Kidney (tissue), 13 donors: ENCODE measurements at regions not wholly inside any gene's neighbourhood (a gene's known extent, or its start where the extent isn't known, plus 50 kb on each side); places are given as distances from the start of the nearest gene placed in this dataset.

Experiments
- DNase-seq, 5 donors: peaks; one replicate each; pipeline ENCODE4 v3.0.0-alpha.2; 2013 to 2020
- FAIRE-seq: peaks from 2 replicates; lab custom pipeline; 2012; peaks lifted over from hg19 to GRCh38; lab: Jason Lieb, UNC
- H3K27ac ChIP-seq, 2 donors: one replicate each; pipeline ENCODE4 v1.7.0; 2013; ENCODE audit warnings: low read depth in 2 of 2, low read length in 2 of 2, inconsistent platforms in 1 of 2
- H3K27me3 ChIP-seq: one replicate; pipeline ENCODE4 v1.7.1; 2013; ENCODE audit warnings: low read length, inconsistent platforms; ENCODE audit not compliant: control insufficient read depth, insufficient read depth
- H3K36me3 ChIP-seq, 3 donors: one replicate each; pipeline versions ENCODE4 v1.7.0 to v1.7.1; 2013; ENCODE audit warnings: low read length in 3 of 3, control low read depth in 1 of 3, inconsistent platforms in 1 of 3; ENCODE audit not compliant: insufficient read depth in 3 of 3, control insufficient read depth in 2 of 3
- H3K4me1 ChIP-seq, 3 donors: one replicate each; pipeline versions ENCODE4 v1.7.0 to v1.7.1; 2013; ENCODE audit warnings: low read length in 3 of 3, inconsistent platforms in 1 of 3, low read depth in 1 of 3; ENCODE audit not compliant: control insufficient read depth in 2 of 3, insufficient read depth in 2 of 3
- H3K4me3 ChIP-seq, 3 donors: one replicate each; pipeline versions ENCODE4 v1.7.0 to v1.8.1; 2013; ENCODE audit warnings: low read length in 3 of 3, control low read depth in 1 of 3, inconsistent platforms in 1 of 3
- H3K9ac ChIP-seq, 3 donors: one replicate each; pipeline versions ENCODE4 v1.7.0 to v1.7.1; 2013; ENCODE audit warnings: low read length in 3 of 3, control low read depth in 1 of 3, inconsistent platforms in 1 of 3
- H3K9me3 ChIP-seq, 3 donors: one replicate each; pipeline versions ENCODE4 v1.7.0 to v1.7.1; 2013; ENCODE audit warnings: low read length in 3 of 3, control low read depth in 1 of 3, inconsistent platforms in 1 of 3; ENCODE audit not compliant: control insufficient read depth in 2 of 3, insufficient read depth in 1 of 3
- CTCF ChIP-seq: IDR thresholded peaks from 3 replicates; pipeline ENCODE4 v1.5.1; 2012; ENCODE audit warnings: mild to moderate bottlenecking, moderate library complexity, borderline replicate concordance; ENCODE audit not compliant: insufficient read depth; ENCODE audit errors: extremely low read depth
- intact Hi-C: fragments of 100-400 bp; cut with DNase I; formaldehyde crosslinking; loops from one replicate; pipeline ENCODE4 v1.11.1; 2022
- donor health status: control.
- donor health status: control.
- donor health status: control.
- donor health status: control.
- donor health status: control.
- donor health status: DM: yes; HTN: yes; CAD: no.
- donor health status: Normal renal cell carcinoma (clear cell type).

GRCh38 chr10:33673839-33674415 is 339.5 kb upstream of the NRP1 start:
- Histone ChIP-seq H3K36me3 (no peaks in the 10 kb centered on the region), H3K27ac (no peak overlapping the region), H3K9me3 (no peaks in the 10 kb centered on the region), H3K27me3 (no peaks in the 10 kb centered on the region), H3K9ac (no peak overlapping the region), H3K4me1 (no peaks in the 10 kb centered on the region), H3K4me3 (no peak overlapping the region)
- no peak for DNase-seq
- no peak for TF ChIP-seq CTCF
- intact Hi-C loops: no loop called here
- FAIRE-seq: no peak

- Histone ChIP-seq H3K36me3 (no peaks in the 10 kb centered on the region), H3K9ac (no peak overlapping the region), H3K9me3 (no peaks in the 10 kb centered on the region), H3K4me3 (no peak overlapping the region), H3K27me3 (no peaks in the 10 kb centered on the region), H3K27ac (no peak overlapping the region), H3K4me1 (no peaks in the 10 kb centered on the region)
- no peak for DNase-seq
- TF ChIP-seq CTCF: no peak
- intact Hi-C loops: no loop called here
- no peak for FAIRE-seq
Measured at GRCh38 chr10:33669904-33670303, 335.4 kb upstream of the NRP1 start.

GRCh38 chr10:33666686-33667480 is 332.4 kb upstream of the NRP1 start:
- Histone ChIP-seq H3K4me3 (no peak overlapping the region), H3K9ac (no peak overlapping the region), H3K9me3 (peaks cover 0 to 3% (median 0%) of the 10 kb centered on the region in 3 donors), H3K27ac (no peak overlapping the region), H3K27me3 (no peaks in the 10 kb centered on the region), H3K36me3 (no peaks in the 10 kb centered on the region), H3K4me1 (no peaks in the 10 kb centered on the region)
- FAIRE-seq (no peak), DNase-seq (no peak)
- TF ChIP-seq CTCF: no peak
- intact Hi-C loops: no loop called here
